ENCODE measurements at regions not wholly inside any gene's neighbourhood (a gene's known extent, or its start where the extent isn't known, plus 50 kb on each side); places are given as distances from the start of the nearest gene placed in this dataset.
"Not testable (repeated sequence)": the region's sequence is repeated elsewhere in the genome, so short reads cannot be mapped to it uniquely, and the experiment has no call there.

DNA sequence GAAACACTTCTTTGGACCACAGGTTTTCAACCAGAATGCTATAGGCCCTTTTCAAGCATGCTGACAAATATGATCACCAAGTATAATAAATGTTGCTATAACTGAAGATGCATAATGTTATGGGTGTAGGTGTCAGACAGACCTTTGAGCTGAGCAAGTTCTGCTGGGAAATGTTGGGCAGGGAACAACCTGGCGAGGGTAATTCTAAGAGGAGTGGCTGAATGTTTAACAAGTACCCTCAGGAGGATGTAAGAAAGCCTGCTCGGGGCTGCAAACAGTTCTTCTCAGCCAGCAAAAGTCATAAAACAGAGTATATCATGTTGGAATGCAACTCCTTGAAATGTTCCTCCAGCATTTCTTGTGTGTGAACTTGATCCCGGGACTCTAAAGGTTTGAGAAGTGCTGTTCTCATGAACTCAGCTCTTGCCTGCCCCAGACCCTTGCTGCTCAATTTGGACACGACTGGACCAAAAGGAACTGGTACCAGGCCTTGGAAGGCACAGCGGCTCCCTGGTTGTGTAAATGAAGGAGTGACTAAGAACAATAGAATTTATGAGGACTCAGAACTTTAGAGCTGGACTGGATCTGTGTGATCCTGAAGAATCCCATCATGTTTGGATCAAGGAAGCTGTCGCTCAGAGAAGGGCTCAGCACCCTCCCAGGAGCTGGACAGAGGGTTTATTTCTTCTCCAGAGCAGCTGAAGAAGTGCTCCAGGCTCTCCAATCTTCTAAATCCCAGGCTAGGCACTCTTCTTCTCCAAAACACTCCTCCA is 143.2 kb upstream of the ANK3 start:
- no peaks in the 10 kb centered on the region for H3K27me3 ChIP-seq (ENCODE audit: insufficient read depth, low read length, poor library complexity, severe bottlenecking)
- no peak overlapping the region for H3K27ac ChIP-seq (ENCODE audit: low read depth, low read length)
- no peak overlapping the region for H3K4me3 ChIP-seq (ENCODE audit: low read length)
- H3K4me1 ChIP-seq (ENCODE audit: insufficient read depth, low read length): no peaks in the 10 kb centered on the region
- H3K27ac Mint-ChIP-seq: peak overlapping the region in 1 of 8 donors; percentile 31
- peaks cover 0 to 9% (median 0%) of the 10 kb centered on the region in 3 donors for H3K36me3 Mint-ChIP-seq
- no peak overlapping the region for H3K4me3 Mint-ChIP-seq
- DNase-seq: no peak
- H3K9me3 ChIP-seq (ENCODE audit: low read length): no peaks in the 10 kb centered on the region
- no peaks in the 10 kb centered on the region for H3K9me3 Mint-ChIP-seq
- peaks cover 0 to 21% (median 8%) of the 10 kb centered on the region in 3 donors for H3K4me1 Mint-ChIP-seq
- no peaks in the 10 kb centered on the region for H3K36me3 ChIP-seq (ENCODE audit: insufficient read depth, low read length)
- no peaks in the 10 kb centered on the region for H3K27me3 Mint-ChIP-seq
- ChIA-PET POLR2A (no interaction called here), CTCF (no interaction called here)

DNA sequence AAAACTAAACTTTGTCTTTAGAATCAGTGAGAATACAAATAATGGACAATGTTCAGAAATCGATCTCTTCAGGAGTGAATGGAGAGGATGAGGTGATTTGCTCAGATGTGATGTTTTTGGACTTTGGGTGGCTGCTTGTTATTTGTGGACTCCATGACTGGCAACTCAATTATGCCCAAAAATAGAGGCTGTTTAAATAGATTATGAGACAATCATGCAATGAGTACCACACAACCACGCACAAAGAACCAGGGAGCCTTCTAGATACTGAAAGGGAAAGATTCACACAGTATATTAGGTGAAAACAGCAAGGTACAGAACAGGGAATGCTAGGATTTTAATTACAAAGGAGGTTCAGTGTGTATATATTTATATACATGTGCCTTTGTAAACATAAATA is 141.3 kb upstream of the ANK3 start:
- H3K4me3 Mint-ChIP-seq: no peak overlapping the region
- no peak overlapping the region for H3K27ac Mint-ChIP-seq
- H3K27ac ChIP-seq (ENCODE audit: low read depth, low read length): no peak overlapping the region
- no peaks in the 10 kb centered on the region for H3K27me3 Mint-ChIP-seq
- H3K27me3 ChIP-seq (ENCODE audit: insufficient read depth, low read length, poor library complexity, severe bottlenecking): no peaks in the 10 kb centered on the region
- H3K9me3 ChIP-seq (ENCODE audit: low read length): no peaks in the 10 kb centered on the region
- POLR2A ChIA-PET: no interaction called here
- H3K9me3 Mint-ChIP-seq: no peaks in the 10 kb centered on the region
- DNase-seq: no peak
- H3K36me3 ChIP-seq (ENCODE audit: insufficient read depth, low read length): no peaks in the 10 kb centered on the region
- no peaks in the 10 kb centered on the region for H3K4me1 ChIP-seq (ENCODE audit: insufficient read depth, low read length)
- CTCF ChIA-PET: no interaction called here
- H3K36me3 Mint-ChIP-seq: peaks cover 0 to 9% (median 0%) of the 10 kb centered on the region in 3 donors
- H3K4me3 ChIP-seq (ENCODE audit: low read length): no peak overlapping the region
- peaks cover 0 to 9% (median 2%) of the 10 kb centered on the region in 3 donors for H3K4me1 Mint-ChIP-seq

DNA sequence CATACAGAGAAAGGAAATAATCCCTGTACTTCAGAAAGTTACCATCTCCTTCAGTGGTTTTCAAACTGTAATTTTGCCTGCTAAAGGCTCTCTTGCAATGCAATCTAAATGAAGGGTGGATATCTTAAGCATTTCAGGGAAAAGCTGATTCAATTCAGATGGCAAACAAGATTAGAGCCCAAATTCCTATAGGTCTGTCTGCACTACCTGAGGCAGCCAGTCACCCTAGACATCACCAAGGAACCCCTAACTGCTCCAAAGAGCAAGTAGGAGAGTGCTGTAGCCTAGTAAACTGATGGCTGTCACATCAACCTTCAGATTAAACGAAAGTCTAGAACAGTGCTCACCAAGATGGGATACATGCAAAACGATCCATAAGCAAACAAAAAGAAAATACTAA is 138.0 kb upstream of the ANK3 start:
- no peaks in the 10 kb centered on the region for H3K36me3 ChIP-seq (ENCODE audit: insufficient read depth, low read length)
- H3K4me1 ChIP-seq (ENCODE audit: insufficient read depth, low read length): no peaks in the 10 kb centered on the region
- peaks cover 0 to 5% (median 0%) of the 10 kb centered on the region in 3 donors for H3K4me1 Mint-ChIP-seq
- peaks cover 0 to 4% (median 0%) of the 10 kb centered on the region in 5 donors for H3K9me3 Mint-ChIP-seq
- no peak overlapping the region for H3K27ac Mint-ChIP-seq
- CTCF ChIA-PET: no interaction called here
- no peak overlapping the region for H3K4me3 ChIP-seq (ENCODE audit: low read length)
- POLR2A ChIA-PET: no interaction called here
- no peak overlapping the region for H3K4me3 Mint-ChIP-seq
- DNase-seq: no peak
- no peaks in the 10 kb centered on the region for H3K27me3 ChIP-seq (ENCODE audit: insufficient read depth, low read length, poor library complexity, severe bottlenecking)
- H3K36me3 Mint-ChIP-seq: peaks cover 0 to 4% (median 3%) of the 10 kb centered on the region in 3 donors
- H3K27me3 Mint-ChIP-seq: no peaks in the 10 kb centered on the region
- no peaks in the 10 kb centered on the region for H3K9me3 ChIP-seq (ENCODE audit: low read length)
- H3K27ac ChIP-seq (ENCODE audit: low read depth, low read length): no peak overlapping the region

DNA sequence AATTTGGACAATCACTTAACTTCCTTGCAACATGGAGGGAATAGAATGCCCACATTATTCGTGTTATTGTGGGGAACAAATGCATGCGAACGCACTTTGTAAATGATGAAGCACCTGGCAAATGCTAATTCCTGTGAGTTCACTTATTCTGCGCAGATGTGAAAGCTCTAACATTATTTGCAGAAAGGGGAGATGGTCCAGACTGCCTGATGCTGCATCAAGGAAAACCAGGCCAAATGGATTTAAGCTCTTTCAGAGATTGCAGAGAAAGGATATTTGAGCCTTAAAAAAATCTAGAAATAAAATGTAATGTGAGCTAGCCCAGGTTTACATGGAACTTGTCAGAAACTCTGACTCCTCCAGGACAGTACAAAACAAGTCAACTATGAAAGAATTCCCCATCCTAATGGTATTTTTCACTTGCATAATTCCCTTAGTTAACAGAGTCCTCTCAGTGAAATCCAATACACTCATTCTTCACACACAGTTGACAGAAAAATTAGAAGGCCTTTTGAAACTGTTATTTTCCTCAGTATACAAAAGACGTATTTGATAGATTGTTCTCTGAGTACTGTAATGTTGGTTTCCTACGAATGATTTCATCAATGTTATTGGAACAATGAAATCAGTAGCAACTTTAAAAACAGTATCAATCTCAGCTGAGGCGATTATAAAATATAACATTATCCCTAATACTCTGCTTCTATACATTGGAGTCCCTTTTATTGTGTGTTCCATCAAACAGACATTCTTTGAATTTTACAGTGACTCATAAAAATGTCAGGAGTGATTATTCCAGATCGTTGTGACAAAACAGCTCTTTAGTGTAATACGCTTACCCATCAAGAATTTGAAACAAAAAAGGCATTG is 136.3 kb upstream of the ANK3 start:
- H3K27ac Mint-ChIP-seq: no peak overlapping the region
- H3K4me1 Mint-ChIP-seq: peaks cover 0 to 17% (median 0%) of the 10 kb centered on the region in 3 donors
- Histone ChIP-seq H3K27me3 (ENCODE audit: insufficient read depth, low read length, poor library complexity, severe bottlenecking) (no peaks in the 10 kb centered on the region), H3K36me3 (ENCODE audit: insufficient read depth, low read length) (no peaks in the 10 kb centered on the region), H3K4me1 (ENCODE audit: insufficient read depth, low read length) (no peaks in the 10 kb centered on the region), H3K27ac (ENCODE audit: low read depth, low read length) (no peak overlapping the region), H3K4me3 (ENCODE audit: low read length) (no peak overlapping the region), H3K9me3 (ENCODE audit: low read length) (no peaks in the 10 kb centered on the region)
- no peak for DNase-seq
- H3K9me3 Mint-ChIP-seq: peaks cover 0 to 4% (median 0%) of the 10 kb centered on the region in 5 donors
- no peaks in the 10 kb centered on the region for H3K27me3 Mint-ChIP-seq
- no peak overlapping the region for H3K4me3 Mint-ChIP-seq
- peaks cover 0 to 3% (median 1%) of the 10 kb centered on the region in 3 donors for H3K36me3 Mint-ChIP-seq
- ChIA-PET POLR2A (no interaction called here), CTCF (no interaction called here)

DNA sequence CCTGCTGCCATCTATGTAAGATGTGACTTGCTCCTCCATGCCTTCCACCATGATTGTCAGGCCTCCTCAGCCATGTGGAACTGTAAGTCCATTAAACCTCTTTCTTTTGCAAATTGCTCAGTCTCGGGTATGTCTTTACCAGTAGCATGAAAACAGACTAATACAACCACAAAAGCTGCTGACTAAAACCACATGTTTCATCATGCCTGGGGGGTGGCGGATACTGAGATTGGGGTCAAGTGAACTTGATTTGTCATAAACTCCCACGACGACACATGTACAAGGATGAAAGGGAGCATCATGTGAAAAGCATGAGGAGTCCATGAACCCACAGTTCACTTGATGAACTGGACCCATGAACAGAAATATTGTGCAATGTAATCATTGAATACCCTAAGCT is 134.9 kb upstream of the ANK3 start:
- no peaks in the 10 kb centered on the region for H3K4me1 ChIP-seq (ENCODE audit: insufficient read depth, low read length)
- no peaks in the 10 kb centered on the region for H3K27me3 Mint-ChIP-seq
- no peak overlapping the region for H3K4me3 ChIP-seq (ENCODE audit: low read length)
- no peak overlapping the region for H3K4me3 Mint-ChIP-seq
- no peak overlapping the region for H3K27ac ChIP-seq (ENCODE audit: low read depth, low read length)
- H3K4me1 Mint-ChIP-seq: peaks cover 0 to 17% (median 0%) of the 10 kb centered on the region in 3 donors
- H3K36me3 Mint-ChIP-seq: peaks cover 0 to 3% (median 0%) of the 10 kb centered on the region in 3 donors
- DNase-seq: no peak
- no peaks in the 10 kb centered on the region for H3K27me3 ChIP-seq (ENCODE audit: insufficient read depth, low read length, poor library complexity, severe bottlenecking)
- no peak overlapping the region for H3K27ac Mint-ChIP-seq
- H3K9me3 Mint-ChIP-seq: peaks cover 0 to 4% (median 0%) of the 10 kb centered on the region in 5 donors
- no peaks in the 10 kb centered on the region for H3K36me3 ChIP-seq (ENCODE audit: insufficient read depth, low read length)
- no peaks in the 10 kb centered on the region for H3K9me3 ChIP-seq (ENCODE audit: low read length)
- POLR2A ChIA-PET: no interaction called here
- CTCF ChIA-PET: no interaction called here

DNA sequence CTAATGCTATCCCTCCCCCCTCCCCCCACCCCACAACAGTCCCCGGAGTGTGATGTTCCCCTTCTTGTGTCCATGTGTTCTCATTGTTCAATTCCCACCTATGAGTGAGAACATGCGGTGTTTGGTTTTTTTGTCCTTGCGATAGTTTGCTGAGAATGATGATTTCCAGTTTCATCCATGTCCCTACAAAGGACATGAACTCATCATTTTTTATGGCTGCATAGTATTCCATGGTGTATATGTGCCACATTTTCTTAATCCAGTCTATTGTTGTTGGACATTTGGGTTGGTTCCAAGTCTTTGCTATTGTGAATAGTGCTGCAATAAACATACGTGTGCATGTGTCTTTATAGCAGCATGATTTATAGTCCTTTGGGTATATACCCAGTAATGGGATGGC is 133.7 kb upstream of the ANK3 start:
- POLR2A ChIA-PET, H3K4me3 Mint-ChIP-seq: not testable (repeated sequence)

DNA sequence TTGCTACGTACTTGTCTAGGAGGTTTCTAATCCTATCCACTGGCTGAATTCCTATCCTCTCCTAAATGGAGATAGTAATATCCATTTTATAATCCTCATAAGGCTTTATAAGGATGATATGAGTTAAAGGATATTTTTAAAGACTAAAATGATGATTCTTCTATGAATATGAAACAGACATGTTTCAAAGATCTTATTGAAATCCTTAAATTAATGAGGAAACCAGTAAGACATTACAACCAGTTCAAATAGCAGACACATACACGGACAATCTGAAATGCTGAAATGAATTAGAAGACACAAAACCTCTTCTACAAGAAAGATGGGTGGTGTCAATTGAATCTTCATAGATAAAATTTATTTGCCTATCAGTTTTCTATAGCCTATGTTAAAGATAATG is 132.9 kb upstream of the ANK3 start:
- Histone ChIP-seq H3K9me3 (ENCODE audit: low read length) (no peaks in the 10 kb centered on the region), H3K27ac (ENCODE audit: low read depth, low read length) (no peak overlapping the region), H3K36me3 (ENCODE audit: insufficient read depth, low read length) (no peaks in the 10 kb centered on the region), H3K27me3 (ENCODE audit: insufficient read depth, low read length, poor library complexity, severe bottlenecking) (no peaks in the 10 kb centered on the region), H3K4me3 (ENCODE audit: low read length) (no peak overlapping the region), H3K4me1 (ENCODE audit: insufficient read depth, low read length) (no peaks in the 10 kb centered on the region)
- no peaks in the 10 kb centered on the region for H3K27me3 Mint-ChIP-seq
- CTCF ChIA-PET: no interaction called here
- peaks cover 0 to 3% (median 0%) of the 10 kb centered on the region in 3 donors for H3K36me3 Mint-ChIP-seq
- no peak overlapping the region for H3K4me3 Mint-ChIP-seq
- peaks cover 0 to 22% (median 0%) of the 10 kb centered on the region in 3 donors for H3K4me1 Mint-ChIP-seq
- POLR2A ChIA-PET: no interaction called here
- peaks cover 0 to 4% (median 0%) of the 10 kb centered on the region in 5 donors for H3K9me3 Mint-ChIP-seq
- no peak for DNase-seq
- H3K27ac Mint-ChIP-seq: no peak overlapping the region

More for the DNA sequence above, 133.7 kb upstream of the ANK3 start:
- CTCF ChIA-PET; H3K9me3 ChIP-seq (ENCODE audit: low read length); H3K27me3 ChIP-seq (ENCODE audit: insufficient read depth, low read length, poor library complexity, severe bottlenecking); H3K27me3 Mint-ChIP-seq; H3K36me3 Mint-ChIP-seq; H3K27ac Mint-ChIP-seq; H3K27ac ChIP-seq (ENCODE audit: low read depth, low read length); H3K4me1 ChIP-seq (ENCODE audit: insufficient read depth, low read length); H3K4me3 ChIP-seq (ENCODE audit: low read length); DNase-seq; H3K9me3 Mint-ChIP-seq; H3K36me3 ChIP-seq (ENCODE audit: insufficient read depth, low read length): not testable (repeated sequence)
- H3K4me1 Mint-ChIP-seq: peaks cover 0 to 21% (median 0%) of the 10 kb centered on the region in 3 donors

DNA sequence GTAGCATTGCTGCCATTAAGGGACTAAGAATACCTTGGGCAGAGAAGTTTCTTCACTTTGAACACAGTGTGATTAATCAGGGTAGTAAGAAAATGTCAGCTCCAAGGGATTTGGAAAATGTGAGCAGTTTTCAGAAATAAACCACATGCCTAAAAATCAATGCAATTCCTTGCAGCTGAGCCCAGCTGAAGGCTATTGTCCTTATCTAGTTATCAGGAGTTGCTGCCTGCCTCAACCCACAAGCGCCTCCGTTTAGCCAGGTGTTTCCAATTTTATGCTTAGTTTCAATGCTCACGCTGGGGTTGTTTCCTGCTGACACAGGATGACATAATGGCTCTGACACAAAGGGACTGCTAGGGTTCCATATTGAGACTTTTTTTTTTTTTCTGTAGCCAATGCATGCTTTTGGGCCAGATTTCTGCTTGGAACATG is 132.3 kb upstream of the ANK3 start:
- H3K4me3 ChIP-seq (ENCODE audit: low read length): no peak overlapping the region
- POLR2A ChIA-PET: no interaction called here
- Mint-ChIP-seq H3K9me3 (peaks cover 0 to 4% (median 0%) of the 10 kb centered on the region in 5 donors), H3K4me3 (no peak overlapping the region), H3K27me3 (no peaks in the 10 kb centered on the region), H3K27ac (no peak overlapping the region), H3K36me3 (peaks cover 0 to 3% (median 0%) of the 10 kb centered on the region in 3 donors), H3K4me1 (peaks cover 0 to 22% (median 0%) of the 10 kb centered on the region in 3 donors)
- DNase-seq: no peak
- H3K36me3 ChIP-seq (ENCODE audit: insufficient read depth, low read length): no peaks in the 10 kb centered on the region
- H3K9me3 ChIP-seq (ENCODE audit: low read length): no peaks in the 10 kb centered on the region
- no peaks in the 10 kb centered on the region for H3K27me3 ChIP-seq (ENCODE audit: insufficient read depth, low read length, poor library complexity, severe bottlenecking)
- no peaks in the 10 kb centered on the region for H3K4me1 ChIP-seq (ENCODE audit: insufficient read depth, low read length)
- CTCF ChIA-PET: no interaction called here
- no peak overlapping the region for H3K27ac ChIP-seq (ENCODE audit: low read depth, low read length)
